ENCODE measurements at regions not wholly inside any gene's neighbourhood (a gene's known extent, or its start where the extent isn't known, plus 50 kb on each side); places are given as distances from the start of the nearest gene placed in this dataset.

DNA sequence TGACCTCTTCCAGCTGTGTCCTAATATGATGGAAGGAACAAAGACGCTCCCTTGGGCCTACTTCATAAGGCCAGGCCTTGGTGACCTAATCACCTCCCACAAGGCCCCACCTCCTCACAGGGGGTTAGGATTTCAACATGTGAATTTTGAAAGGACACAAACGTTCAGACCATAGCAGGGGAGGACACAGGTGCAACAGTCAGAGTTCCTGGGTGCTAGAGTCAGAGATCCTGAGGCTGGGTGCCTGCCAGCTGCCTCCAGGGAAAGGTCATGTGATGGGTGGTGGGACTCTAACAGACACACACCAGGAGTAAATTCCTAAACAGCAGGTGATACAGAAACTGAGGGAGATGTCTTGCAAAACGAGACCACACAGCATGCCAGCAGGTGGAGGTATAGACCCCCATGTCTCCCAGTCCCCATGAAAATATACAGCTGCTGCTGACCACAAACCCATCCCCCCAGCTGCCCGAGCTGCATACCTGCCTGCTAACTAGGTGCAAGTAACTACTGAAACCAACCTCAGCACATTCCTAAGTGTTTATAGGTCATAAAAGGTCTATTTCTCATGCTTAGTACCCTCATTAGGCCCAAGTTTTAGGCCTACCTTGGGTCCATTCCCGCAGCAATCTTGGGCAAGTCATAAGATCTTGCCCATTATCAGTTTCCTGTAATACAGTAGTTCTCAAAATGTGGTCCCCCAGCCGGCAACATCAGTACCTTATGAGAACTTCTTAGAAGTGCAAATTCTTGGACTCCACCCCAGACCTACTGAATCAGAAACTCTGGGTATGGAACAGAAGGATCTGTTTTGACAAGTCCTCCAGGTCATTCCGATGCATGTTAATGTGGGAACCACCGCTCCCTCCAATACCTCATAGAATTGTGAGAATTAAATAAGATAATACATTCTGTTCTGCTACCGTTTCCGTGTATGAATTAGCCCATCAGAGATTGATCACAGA, 245.3 kb downstream of the ENC1 start:
- no peak overlapping the region for H3K27ac ChIP-seq
- WGBS, 4 donors: 82 to 92% (median 86%) methylated on average over 10 of the region's 10 CpGs

DNA sequence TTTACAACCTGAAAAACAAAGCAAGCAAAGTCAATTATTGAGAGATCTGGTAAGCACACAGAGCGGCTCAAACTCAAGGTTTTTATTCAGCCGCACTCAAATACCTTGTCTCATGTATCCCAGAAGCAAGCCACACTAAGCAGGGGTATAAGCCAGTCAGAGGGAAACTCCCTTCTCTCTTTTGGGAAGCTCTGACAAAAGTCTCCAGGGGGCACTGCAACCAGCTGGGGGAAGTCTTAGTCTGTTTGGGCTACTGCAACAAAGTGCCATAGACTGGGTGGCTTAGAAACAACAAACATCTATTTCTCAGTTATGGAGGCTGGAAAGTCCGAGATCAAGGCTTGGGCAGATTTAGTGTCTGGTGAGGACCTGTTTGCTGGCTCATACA, 246.0 kb downstream of the ENC1 start:
- Histone ChIP-seq H3K27ac (no peak overlapping the region), H3K9me3 (peaks cover 0 to 6% (median 0%) of the 10 kb centered on the region in 12 donors), H3K4me3 (no peak overlapping the region), H3K36me3 (no peaks in the 10 kb centered on the region), H3K27me3 (no peaks in the 10 kb centered on the region), H3K4me1 (peaks cover 0 to 10% (median 4%) of the 10 kb centered on the region in 12 donors)
- WGBS, 4 donors: 90 to 100% (median 93%) methylated on average over 3 of the region's 3 CpGs
- TF ChIP-seq POLR2A (IDR thresholded peaks at IDR 0.05): no peak
- TF ChIP-seq, protein P1, sequence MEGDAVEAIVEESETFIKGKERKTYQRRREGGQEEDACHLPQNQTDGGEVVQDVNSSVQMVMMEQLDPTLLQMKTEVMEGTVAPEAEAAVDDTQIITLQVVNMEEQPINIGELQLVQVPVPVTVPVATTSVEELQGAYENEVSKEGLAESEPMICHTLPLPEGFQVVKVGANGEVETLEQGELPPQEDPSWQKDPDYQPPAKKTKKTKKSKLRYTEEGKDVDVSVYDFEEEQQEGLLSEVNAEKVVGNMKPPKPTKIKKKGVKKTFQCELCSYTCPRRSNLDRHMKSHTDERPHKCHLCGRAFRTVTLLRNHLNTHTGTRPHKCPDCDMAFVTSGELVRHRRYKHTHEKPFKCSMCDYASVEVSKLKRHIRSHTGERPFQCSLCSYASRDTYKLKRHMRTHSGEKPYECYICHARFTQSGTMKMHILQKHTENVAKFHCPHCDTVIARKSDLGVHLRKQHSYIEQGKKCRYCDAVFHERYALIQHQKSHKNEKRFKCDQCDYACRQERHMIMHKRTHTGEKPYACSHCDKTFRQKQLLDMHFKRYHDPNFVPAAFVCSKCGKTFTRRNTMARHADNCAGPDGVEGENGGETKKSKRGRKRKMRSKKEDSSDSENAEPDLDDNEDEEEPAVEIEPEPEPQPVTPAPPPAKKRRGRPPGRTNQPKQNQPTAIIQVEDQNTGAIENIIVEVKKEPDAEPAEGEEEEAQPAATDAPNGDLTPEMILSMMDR (IDR thresholded peaks at IDR 0.05): peak in 1 of 12 donors; percentile 15
- no peak for DNase-seq
- intact Hi-C loops (cut with DNase I): loop anchor here in 2 of 10 donors (5.0 to 10.0 kb wide), 2 partner anchors 248 to 250 kb away; partner anchors contain the start of gene ENC1 (in 2 of the 2)
- peak in 2 of 4 donors; percentile 21 to 28 for ATAC-seq

More for the DNA sequence above, 245.3 kb downstream of the ENC1 start:
- no peaks in the 10 kb centered on the region for H3K36me3 ChIP-seq
- H3K9me3 ChIP-seq: peaks cover 0 to 7% (median 0%) of the 10 kb centered on the region in 12 donors
- no peak for DNase-seq
- no peaks in the 10 kb centered on the region for H3K27me3 ChIP-seq
- peak in 3 of 4 donors; percentile 52 to 84 (median 82) for ATAC-seq
- no peak overlapping the region for H3K4me3 ChIP-seq
- TF ChIP-seq POLR2A (IDR thresholded peaks at IDR 0.05): no peak
- TF ChIP-seq, protein P1 (IDR thresholded peaks at IDR 0.05): no peak
- intact Hi-C loops (cut with DNase I): loop anchor here in 2 of 10 donors (5.0 to 10.0 kb wide), 2 partner anchors 247 to 250 kb away; partner anchors contain the start of gene ENC1 (in 2 of the 2)
- peaks cover 0 to 10% (median 3%) of the 10 kb centered on the region in 12 donors for H3K4me1 ChIP-seq

DNA sequence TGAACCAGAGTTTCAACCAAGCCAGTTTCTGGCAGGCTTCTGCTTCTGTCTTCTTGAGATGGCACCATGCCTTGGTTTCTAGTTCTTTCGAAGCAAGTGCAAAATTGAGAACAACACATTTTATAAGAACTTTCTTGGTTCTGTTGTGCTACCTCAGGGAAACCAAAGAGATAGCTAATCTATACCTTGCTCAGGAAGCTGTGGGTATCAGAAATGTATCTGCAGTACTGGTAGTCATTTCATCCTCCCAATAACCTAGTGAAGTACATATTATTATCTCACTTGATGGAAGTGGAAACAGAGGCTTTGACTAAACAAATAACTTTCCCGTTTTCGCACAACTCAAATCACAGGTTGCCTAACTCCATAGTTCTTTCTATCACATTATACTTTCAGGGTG, 246.6 kb downstream of the ENC1 start:
- 78 to 94% (median 88%) methylated on average over 3 of the region's 3 CpGs for WGBS, 4 donors
- H3K4me3 ChIP-seq: no peak overlapping the region
- DNase-seq (no peak), ATAC-seq (no peak)
- H3K27ac ChIP-seq: no peak overlapping the region
- intact Hi-C loops (cut with DNase I): loop anchor here in 2 of 10 donors (5.0 to 10.0 kb wide), 2 partner anchors 248 to 251 kb away; partner anchors contain the start of gene ENC1 (in 2 of the 2)
- H3K36me3 ChIP-seq: no peaks in the 10 kb centered on the region
- TF ChIP-seq, protein P1 (IDR thresholded peaks at IDR 0.05): no peak
- TF ChIP-seq POLR2A (IDR thresholded peaks at IDR 0.05): no peak
- H3K27me3 ChIP-seq: no peaks in the 10 kb centered on the region
- peaks cover 0 to 10% (median 4%) of the 10 kb centered on the region in 12 donors for H3K4me1 ChIP-seq
- H3K9me3 ChIP-seq: peaks cover 0 to 2% (median 0%) of the 10 kb centered on the region in 12 donors
